H9 (cell line): ENCODE measurements at regions not wholly inside any gene's neighbourhood (a gene's known extent, or its start where the extent isn't known, plus 50 kb on each side); places are given as distances from the start of the nearest gene placed in this dataset.

Experiments used
- DNase-seq: peaks from one replicate; pipeline ENCODE4 v3.0.0-alpha.2; 2017
- H2AFZ ChIP-seq: one replicate; pipeline ENCODE4 v1.6.1; 2013; ENCODE audit warnings: mild to moderate bottlenecking, low read length, control low read depth, moderate library complexity
- H2AK5ac ChIP-seq: 2 replicates; pipeline ENCODE4 v1.6.1; 2013; ENCODE audit warnings: low read length, control low read depth, mixed read lengths; ENCODE audit not compliant: insufficient read length
- H2BK120ac ChIP-seq: one replicate; pipeline ENCODE4 v1.6.1; 2013; ENCODE audit warnings: low read depth, mild to moderate bottlenecking, low read length, control low read depth, inconsistent platforms; ENCODE audit not compliant: poor library complexity, severe bottlenecking
- H2BK12ac ChIP-seq: 2 replicates; pipeline ENCODE4 v1.6.1; 2013; ENCODE audit warnings: low read length, control low read depth, mixed read lengths, low read depth; ENCODE audit not compliant: insufficient read length
- H2BK15ac ChIP-seq: 2 replicates; pipeline ENCODE4 v1.6.1; 2013; ENCODE audit warnings: low read depth, low read length, control low read depth
- H2BK20ac ChIP-seq: one replicate; pipeline ENCODE4 v1.6.1; 2013; ENCODE audit warnings: low read depth, mild to moderate bottlenecking, low read length, control low read depth, inconsistent platforms; ENCODE audit not compliant: poor library complexity, severe bottlenecking
- H2BK5ac ChIP-seq: 2 replicates; pipeline ENCODE4 v1.6.1; 2013; ENCODE audit warnings: low read length, control low read depth, mixed read lengths; ENCODE audit not compliant: insufficient read length
- H3K14ac ChIP-seq: 2 replicates; pipeline ENCODE4 v1.6.1; 2013; ENCODE audit warnings: low read length, control low read depth; ENCODE audit not compliant: insufficient read depth
- H3K18ac ChIP-seq: 2 replicates; pipeline ENCODE4 v1.6.1; 2013; ENCODE audit warnings: low read depth, mild to moderate bottlenecking, mixed read lengths, low read length, control low read depth; ENCODE audit not compliant: insufficient read length
- H3K23ac ChIP-seq: 2 replicates; pipeline ENCODE4 v1.6.1; 2013; ENCODE audit warnings: low read length, control low read depth, mixed read lengths, low read depth; ENCODE audit not compliant: insufficient read length
- H3K23me2 ChIP-seq: 2 replicates; pipeline ENCODE4 v1.6.1; 2013; ENCODE audit warnings: low read depth, mild to moderate bottlenecking, mixed read lengths, low read length, control low read depth; ENCODE audit not compliant: insufficient read length, poor library complexity, severe bottlenecking
- H3K27ac ChIP-seq: 2 replicates; pipeline ENCODE4 v1.5.1; 2013; ENCODE audit warnings: low read length, control low read depth, mixed read lengths, low read depth; ENCODE audit not compliant: insufficient read length
- H3K27me3 ChIP-seq: 2 replicates; pipeline ENCODE4 v1.6.1; 2013; ENCODE audit warnings: low read length, control low read depth, inconsistent platforms; ENCODE audit not compliant: insufficient read depth
- H3K4ac ChIP-seq: 2 replicates; pipeline ENCODE4 v1.6.1; 2013; ENCODE audit warnings: low read depth, mild to moderate bottlenecking, control low read depth, inconsistent platforms, low read length, moderate library complexity
- H3K4me1 ChIP-seq: 2 replicates; pipeline ENCODE4 v1.6.1; 2013; ENCODE audit warnings: low read length, control low read depth, inconsistent platforms; ENCODE audit not compliant: insufficient read depth
- H3K4me2 ChIP-seq: 2 replicates; pipeline ENCODE4 v1.6.1; 2013; ENCODE audit warnings: low read length, control low read depth, mixed read lengths; ENCODE audit not compliant: insufficient read length, insufficient read depth
- H3K56ac ChIP-seq: 2 replicates; pipeline ENCODE4 v1.6.1; 2013; ENCODE audit warnings: low read depth, mild to moderate bottlenecking, mixed read lengths, low read length, control low read depth; ENCODE audit not compliant: insufficient read length
- H3K79me1 ChIP-seq: 2 replicates; pipeline ENCODE4 v1.6.1; 2013; ENCODE audit warnings: low read depth, mild to moderate bottlenecking, moderate library complexity, low read length, control low read depth, inconsistent platforms; ENCODE audit not compliant: insufficient read depth, poor library complexity, severe bottlenecking
- H3K79me2 ChIP-seq: 2 replicates; pipeline ENCODE4 v1.6.1; 2013; ENCODE audit warnings: low read length, control low read depth, inconsistent platforms; ENCODE audit not compliant: insufficient read depth
- H3K9ac ChIP-seq: 2 replicates; pipeline ENCODE4 v1.6.1; 2013; ENCODE audit warnings: low read length, control low read depth, mixed read lengths; ENCODE audit not compliant: insufficient read length; ENCODE audit errors: extremely low read depth
- H3K9me3 ChIP-seq: one replicate; pipeline ENCODE4 v1.6.1; 2013; ENCODE audit warnings: low read depth, low read length, inconsistent platforms; ENCODE audit not compliant: control insufficient read depth
- H3T11ph ChIP-seq: one replicate; pipeline ENCODE4 v1.6.1; 2013; ENCODE audit warnings: mild to moderate bottlenecking, low read length, control low read depth, inconsistent platforms
- H4K20me1 ChIP-seq: one replicate; pipeline ENCODE4 v1.6.1; 2013; ENCODE audit not compliant: control insufficient read depth, insufficient read length, insufficient read depth
- H4K5ac ChIP-seq: 2 replicates; pipeline ENCODE4 v1.6.1; 2013; ENCODE audit warnings: low read depth, mild to moderate bottlenecking, mixed read lengths, low read length, control low read depth; ENCODE audit not compliant: insufficient read length
- H4K8ac ChIP-seq: replicated peaks from 2 replicates; pipeline ENCODE4 v1.6.1; 2013; ENCODE audit warnings: low read length, control low read depth, mixed read lengths, low read depth; ENCODE audit not compliant: insufficient read length
- H4K91ac ChIP-seq: 2 replicates; pipeline ENCODE4 v1.6.1; 2013; ENCODE audit warnings: low read depth, mild to moderate bottlenecking, moderate library complexity, mixed read lengths, low read length, control low read depth; ENCODE audit not compliant: insufficient read length
- H3K27ac Mint-ChIP-seq, 3 experiments: 2 replicates in 2 of 3; 3 replicates in 1 of 3; pipeline ENCODE4 v1.8.0; 2020 to 2021; ENCODE audit warnings: mixed read lengths in 3 of 3, mild to moderate bottlenecking in 1 of 3, moderate library complexity in 1 of 3
- H3K27me3 Mint-ChIP-seq: 2 replicates; pipeline ENCODE4 v1.8.0; 2021; ENCODE audit warnings: low read depth, mild to moderate bottlenecking, moderate library complexity, mixed read lengths
- H3K36me3 Mint-ChIP-seq, 3 experiments: 2 replicates in 2 of 3; 3 replicates in 1 of 3; pipeline ENCODE4 v1.8.0; 2020 to 2021; ENCODE audit warnings: low read depth in 3 of 3, mixed read lengths in 3 of 3; ENCODE audit not compliant: insufficient read depth in 1 of 3
- H3K4me1 Mint-ChIP-seq, 2 experiments: 2 replicates each; pipeline ENCODE4 v1.8.0; 2020; ENCODE audit warnings: mixed read lengths in 2 of 2
- H3K4me3 Mint-ChIP-seq, 2 experiments: 2 replicates in 1 of 2; 3 replicates in 1 of 2; pipeline ENCODE4 v1.8.0; 2020 to 2021; ENCODE audit warnings: mild to moderate bottlenecking in 2 of 2, mixed read lengths in 2 of 2, moderate library complexity in 1 of 2
- H3K9me3 Mint-ChIP-seq, 2 experiments: 2 replicates in 1 of 2; 3 replicates in 1 of 2; pipeline ENCODE4 v1.8.0; 2020; ENCODE audit warnings: mild to moderate bottlenecking in 2 of 2, mixed read lengths in 2 of 2, moderate library complexity in 1 of 2
- WGBS: extraction: QIAGEN DNeasy Blood & Tissue Kit; methylation state at CpG from one replicate; pipeline ENCODE4 v1.1.7; 2013; ENCODE audit warnings: missing lambda C conversion rate, low lambda C conversion rate, mixed read lengths; ENCODE audit not compliant: insufficient read length; ENCODE audit errors: extremely low coverage; 5-methylcytosine and 5-hydroxymethylcytosine counted together
- TF ChIP-seq, protein P1 (sequence below): fragments of 200-600 bp; sonication (generic); conservative IDR thresholded peaks from 3 replicates; pipeline ENCODE4 v1.8.0; 2021; ENCODE audit warnings: antibody characterized with exemption, mild to moderate bottlenecking

DNA sequence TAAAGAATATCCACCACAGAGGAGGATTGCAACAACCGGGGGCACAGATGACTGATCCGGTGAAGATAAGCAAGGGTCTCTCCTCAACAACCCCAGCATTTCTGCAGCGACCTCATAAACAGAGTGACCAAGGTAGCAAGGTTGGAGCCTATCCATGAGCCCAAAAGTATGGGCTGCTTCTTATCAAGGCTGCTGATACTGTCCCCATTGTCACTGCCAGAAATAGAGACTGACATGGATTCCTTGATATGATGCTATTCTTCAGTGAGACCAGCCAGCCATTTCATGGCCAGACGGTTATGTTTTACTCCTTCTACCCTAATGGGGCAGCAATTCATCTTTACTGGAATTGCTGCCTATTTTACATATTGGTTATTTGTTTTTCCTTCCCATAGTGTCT lies 61.9 kb upstream of the ARHGAP5 start:
- Histone ChIP-seq H3K79me1 (no peaks in the 10 kb centered on the region), H3T11ph (no peak overlapping the region), H2AFZ (no peak overlapping the region), H3K9me3 (no peaks in the 10 kb centered on the region), H3K4me2 (no peak overlapping the region), H2BK5ac (no peak overlapping the region), H3K27ac (no peak overlapping the region), H3K23me2 (no peaks in the 10 kb centered on the region), H4K8ac (no peak overlapping the region), H3K18ac (no peak overlapping the region), H3K56ac (no peak overlapping the region), H4K5ac (no peak overlapping the region), H3K14ac (no peak overlapping the region), H4K20me1 (no peaks in the 10 kb centered on the region), H2BK12ac (no peak overlapping the region), H2BK20ac (no peak overlapping the region), H3K9ac (no peak overlapping the region), H2BK120ac (no peak overlapping the region), H2BK15ac (no peak overlapping the region), H2AK5ac (no peak overlapping the region), H3K27me3 (no peaks in the 10 kb centered on the region), H3K4ac (no peak overlapping the region), H3K23ac (no peak overlapping the region), H4K91ac (no peak overlapping the region), H3K4me1 (no peaks in the 10 kb centered on the region), H3K79me2 (no peaks in the 10 kb centered on the region)
- no peaks in the 10 kb centered on the region for H3K27me3 Mint-ChIP-seq
- no CpG with 5 or more reads among the region's 4 CpGs for WGBS
- no peak for DNase-seq
- H3K4me1 Mint-ChIP-seq: peaks cover 7 to 9% of the 10 kb centered on the region in 2 experiments
- H3K4me3 Mint-ChIP-seq: no peak overlapping the region
- H3K27ac Mint-ChIP-seq: no peak overlapping the region
- TF ChIP-seq, protein P1, sequence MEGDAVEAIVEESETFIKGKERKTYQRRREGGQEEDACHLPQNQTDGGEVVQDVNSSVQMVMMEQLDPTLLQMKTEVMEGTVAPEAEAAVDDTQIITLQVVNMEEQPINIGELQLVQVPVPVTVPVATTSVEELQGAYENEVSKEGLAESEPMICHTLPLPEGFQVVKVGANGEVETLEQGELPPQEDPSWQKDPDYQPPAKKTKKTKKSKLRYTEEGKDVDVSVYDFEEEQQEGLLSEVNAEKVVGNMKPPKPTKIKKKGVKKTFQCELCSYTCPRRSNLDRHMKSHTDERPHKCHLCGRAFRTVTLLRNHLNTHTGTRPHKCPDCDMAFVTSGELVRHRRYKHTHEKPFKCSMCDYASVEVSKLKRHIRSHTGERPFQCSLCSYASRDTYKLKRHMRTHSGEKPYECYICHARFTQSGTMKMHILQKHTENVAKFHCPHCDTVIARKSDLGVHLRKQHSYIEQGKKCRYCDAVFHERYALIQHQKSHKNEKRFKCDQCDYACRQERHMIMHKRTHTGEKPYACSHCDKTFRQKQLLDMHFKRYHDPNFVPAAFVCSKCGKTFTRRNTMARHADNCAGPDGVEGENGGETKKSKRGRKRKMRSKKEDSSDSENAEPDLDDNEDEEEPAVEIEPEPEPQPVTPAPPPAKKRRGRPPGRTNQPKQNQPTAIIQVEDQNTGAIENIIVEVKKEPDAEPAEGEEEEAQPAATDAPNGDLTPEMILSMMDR: no peak
- H3K9me3 Mint-ChIP-seq: no peaks in the 10 kb centered on the region
- H3K36me3 Mint-ChIP-seq: no peaks in the 10 kb centered on the region
